ENCODE measurements at regions not wholly inside any gene's neighbourhood (a gene's known extent, or its start where the extent isn't known, plus 50 kb on each side); places are given as distances from the start of the nearest gene placed in this dataset.

GRCh38 chr9:135299651-135300345 lies 179.8 kb upstream of the PPP1R26 start:
- TF ChIP-seq EZH2phosphoT487 (IDR thresholded peaks at IDR 0.05; ENCODE audit: borderline replicate concordance) (no peak), CTCF (conservative IDR thresholded peaks at IDR 0.05; ENCODE audit: low read length) (no peak)
- no peaks in the 10 kb centered on the region for H3K27me3 ChIP-seq (ENCODE audit: insufficient read depth, low read length, poor library complexity, severe bottlenecking)

DNA sequence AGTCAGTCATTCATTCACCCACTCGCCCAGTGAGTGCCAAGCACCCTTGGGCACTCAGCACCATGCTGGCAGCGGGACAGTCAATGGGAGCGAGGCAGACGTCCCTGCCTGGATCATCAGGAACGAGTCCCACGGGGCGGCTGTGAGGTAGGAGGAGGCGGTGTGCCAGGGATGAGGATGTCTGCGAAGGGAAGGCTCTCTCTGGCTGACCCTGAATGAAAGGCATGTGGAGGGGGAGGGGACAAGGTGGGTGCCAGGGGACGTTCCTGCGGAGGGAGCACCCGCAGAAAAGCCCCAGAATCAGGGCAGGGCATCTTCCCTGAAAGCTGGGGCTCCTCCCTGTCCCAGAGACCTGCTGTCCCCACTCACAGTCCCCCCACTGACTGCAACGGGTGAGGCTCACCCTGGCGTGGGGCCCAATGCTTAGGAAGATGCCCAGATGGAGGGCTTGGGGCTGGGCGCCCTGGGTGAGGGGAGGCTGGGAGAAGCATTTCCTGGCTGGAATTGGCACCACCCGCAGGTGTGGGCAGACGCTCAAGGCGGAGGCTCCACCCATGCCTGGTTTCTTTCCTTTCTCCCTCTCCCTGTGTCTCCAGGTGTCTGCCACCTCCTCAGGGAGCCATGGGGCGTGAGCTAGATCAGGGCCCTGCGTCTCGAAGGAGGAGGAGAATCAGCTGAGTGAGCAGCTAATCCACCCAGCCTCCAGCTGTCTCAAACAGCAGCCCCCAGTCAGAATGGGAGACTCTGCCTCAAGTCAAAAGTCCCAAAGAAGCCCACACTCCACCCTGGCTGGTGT lies 179.0 kb upstream of the PPP1R26 start:
- Histone ChIP-seq H2AFZ (ENCODE audit: low read length) (no peak overlapping the region), H3K4me3 (ENCODE audit: low read length, poor library complexity, severe bottlenecking) (no peak overlapping the region), H3K27me3 (ENCODE audit: insufficient read depth, low read length, poor library complexity, severe bottlenecking) (no peaks in the 10 kb centered on the region), H3K36me3 (ENCODE audit: insufficient read depth, low read length) (no peaks in the 10 kb centered on the region), H3F3A (ENCODE audit: low read depth) (no peaks in the 10 kb centered on the region), H3K9ac (ENCODE audit: low read depth, low read length, poor library complexity, severe bottlenecking) (no peak overlapping the region), H3K9me2 (replicated peaks; ENCODE audit: low read depth, low read length) (no peaks in the 10 kb centered on the region), H3K4me2 (ENCODE audit: low read depth, low read length, poor library complexity, severe bottlenecking) (no peak overlapping the region), H3K4me1 (ENCODE audit: insufficient read depth, low read length, poor library complexity, severe bottlenecking) (no peaks in the 10 kb centered on the region), H4K20me1 (ENCODE audit: insufficient read depth, low read length, poor library complexity, severe bottlenecking) (no peaks in the 10 kb centered on the region), H3K79me2 (ENCODE audit: insufficient read depth, low read length) (no peaks in the 10 kb centered on the region), H3K9me3 (ENCODE audit: insufficient read depth, low read depth, low read length) (no peaks in the 10 kb centered on the region)
- TF ChIP-seq EZH2phosphoT487 (IDR thresholded peaks at IDR 0.05; ENCODE audit: borderline replicate concordance) (no peak), CTCF (conservative IDR thresholded peaks at IDR 0.05; ENCODE audit: low read length) (no peak)

More at GRCh38 chr9:135299651-135300345, 179.8 kb upstream of the PPP1R26 start:
- no peak overlapping the region for H3K4me2 ChIP-seq (ENCODE audit: low read depth, low read length, poor library complexity, severe bottlenecking)
- no peaks in the 10 kb centered on the region for H3K4me1 ChIP-seq (ENCODE audit: insufficient read depth, low read length, poor library complexity, severe bottlenecking)
- H3K79me2 ChIP-seq (ENCODE audit: insufficient read depth, low read length) = no peaks in the 10 kb centered on the region
- H3K4me3 ChIP-seq (ENCODE audit: low read length, poor library complexity, severe bottlenecking) = no peak overlapping the region
- H3F3A ChIP-seq (ENCODE audit: low read depth) = no peaks in the 10 kb centered on the region
- no peak overlapping the region for H3K9ac ChIP-seq (ENCODE audit: low read depth, low read length, poor library complexity, severe bottlenecking)
- H2AFZ ChIP-seq (ENCODE audit: low read length) = no peak overlapping the region
- H4K20me1 ChIP-seq (ENCODE audit: insufficient read depth, low read length, poor library complexity, severe bottlenecking) = no peaks in the 10 kb centered on the region
- H3K36me3 ChIP-seq (ENCODE audit: insufficient read depth, low read length) = no peaks in the 10 kb centered on the region
- H3K9me3 ChIP-seq (ENCODE audit: insufficient read depth, low read depth, low read length) = no peaks in the 10 kb centered on the region
- no peaks in the 10 kb centered on the region for H3K9me2 ChIP-seq (replicated peaks; ENCODE audit: low read depth, low read length)

- Histone ChIP-seq H3K27me3 (ENCODE audit: insufficient read depth, low read length, poor library complexity, severe bottlenecking) (no peaks in the 10 kb centered on the region), H3K36me3 (ENCODE audit: insufficient read depth, low read length) (no peaks in the 10 kb centered on the region), H3K9me3 (ENCODE audit: insufficient read depth, low read depth, low read length) (no peaks in the 10 kb centered on the region), H3K9me2 (replicated peaks; ENCODE audit: low read depth, low read length) (no peaks in the 10 kb centered on the region), H3K9ac (ENCODE audit: low read depth, low read length, poor library complexity, severe bottlenecking) (no peak overlapping the region), H2AFZ (ENCODE audit: low read length) (no peak overlapping the region), H3F3A (ENCODE audit: low read depth) (no peaks in the 10 kb centered on the region), H3K4me3 (ENCODE audit: low read length, poor library complexity, severe bottlenecking) (no peak overlapping the region), H3K4me2 (ENCODE audit: low read depth, low read length, poor library complexity, severe bottlenecking) (no peak overlapping the region), H3K79me2 (ENCODE audit: insufficient read depth, low read length) (no peaks in the 10 kb centered on the region), H3K4me1 (ENCODE audit: insufficient read depth, low read length, poor library complexity, severe bottlenecking) (no peaks in the 10 kb centered on the region), H4K20me1 (ENCODE audit: insufficient read depth, low read length, poor library complexity, severe bottlenecking) (no peaks in the 10 kb centered on the region)
- no peak for TF ChIP-seq EZH2phosphoT487 (IDR thresholded peaks at IDR 0.05; ENCODE audit: borderline replicate concordance)
- no peak for TF ChIP-seq CTCF (conservative IDR thresholded peaks at IDR 0.05; ENCODE audit: low read length)
Observed at GRCh38 chr9:135301271-135302263, 178.0 kb upstream of the PPP1R26 start.

Data from Loucy (cell line).